NCI-H1930 (cell line): ENCODE measurements at regions not wholly inside any gene's neighbourhood (a gene's known extent, or its start where the extent isn't known, plus 50 kb on each side); places are given as distances from the start of the nearest gene placed in this dataset.

Experiments
- DNase-seq, 2 experiments: peaks; one replicate each; lab custom pipeline; 2025; lab: John Stamatoyannopoulos, UW

GRCh38 chr6:148211777-148212324, 130.8 kb upstream of the SASH1 start:
- DNase-seq: no peak

- no peak for DNase-seq
These were observed 130.3 kb upstream of the SASH1 start for GRCh38 chr6:148212366-148212765.

DNA sequence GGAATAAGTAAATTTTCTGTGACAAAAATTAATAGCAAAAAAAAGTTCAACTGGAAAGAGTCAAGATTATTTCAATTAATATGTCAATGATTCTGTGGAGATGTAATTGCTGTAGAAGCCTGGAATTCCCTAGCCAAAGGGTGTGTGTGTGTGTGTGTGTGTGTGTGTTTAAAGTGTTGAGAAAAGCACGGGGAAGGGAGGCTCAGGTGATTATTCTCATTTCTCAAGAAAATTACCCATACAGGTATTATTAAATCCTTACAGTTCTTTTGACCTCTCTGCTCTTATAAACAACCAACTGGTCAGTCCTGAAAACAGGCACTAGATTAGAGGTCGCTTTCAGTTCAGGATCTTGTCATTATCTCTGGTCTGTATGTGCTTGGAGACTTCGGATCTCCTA, 129.3 kb upstream of the SASH1 start:
- DNase-seq: no peak

DNA sequence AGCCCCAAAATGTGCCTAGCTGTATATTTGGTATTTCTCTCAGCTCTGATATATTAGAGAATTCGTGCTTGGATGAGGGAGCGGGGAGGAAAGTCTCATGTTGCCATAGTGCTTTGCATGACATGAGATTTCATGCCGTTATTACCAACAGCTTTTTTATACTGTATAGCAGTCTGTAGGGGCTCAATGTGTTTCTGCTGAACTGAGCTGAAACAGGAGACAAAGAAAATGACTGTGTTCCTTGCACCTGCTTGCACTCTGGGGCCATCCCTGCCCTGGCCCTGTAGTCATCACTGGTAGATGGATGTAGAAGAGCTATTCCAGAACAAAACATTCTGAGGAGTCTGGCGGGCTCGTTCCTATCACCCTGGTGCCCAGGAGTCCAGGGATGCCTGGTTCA, 128.0 kb upstream of the SASH1 start:
- no peak for DNase-seq

DNA sequence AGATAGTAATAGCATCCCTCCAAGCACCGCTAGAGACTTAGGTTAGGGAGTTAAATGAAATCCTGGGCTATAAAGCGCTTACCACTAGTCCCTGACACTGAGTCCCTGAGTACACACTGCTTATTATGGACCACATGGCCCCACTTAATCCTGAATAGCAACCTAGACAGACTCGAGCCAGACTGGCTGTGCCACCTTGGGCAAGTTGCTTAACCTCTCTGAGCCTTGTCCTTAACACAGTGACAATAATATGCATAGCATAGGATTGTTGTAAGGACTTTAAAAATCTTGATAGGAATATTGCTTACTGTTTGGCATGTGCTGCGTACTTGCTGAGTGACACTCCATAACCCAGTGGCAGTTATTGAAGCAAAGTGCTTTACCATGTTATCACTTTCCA, 125.6 kb upstream of the SASH1 start:
- no peak for DNase-seq

DNA sequence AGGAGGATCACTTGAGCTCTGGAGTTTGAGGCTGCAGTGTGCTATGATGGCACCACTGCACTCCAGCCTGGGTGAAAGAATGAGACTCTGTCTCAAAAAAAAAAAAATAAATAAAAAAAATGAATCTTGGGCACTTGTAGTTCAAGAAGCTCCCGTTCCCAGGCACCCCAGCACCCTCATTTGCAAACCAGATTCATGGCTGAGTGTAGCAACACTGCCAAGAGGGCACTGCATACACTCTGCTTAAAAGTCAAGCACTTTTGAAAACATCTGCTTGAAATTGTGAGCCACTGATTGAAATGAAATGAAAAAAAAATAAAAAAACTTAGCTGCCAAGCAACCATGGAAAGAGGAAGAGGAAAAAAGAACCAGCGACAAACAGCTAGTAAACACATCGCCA, 124.7 kb upstream of the SASH1 start:
- DNase-seq: no peak

DNA sequence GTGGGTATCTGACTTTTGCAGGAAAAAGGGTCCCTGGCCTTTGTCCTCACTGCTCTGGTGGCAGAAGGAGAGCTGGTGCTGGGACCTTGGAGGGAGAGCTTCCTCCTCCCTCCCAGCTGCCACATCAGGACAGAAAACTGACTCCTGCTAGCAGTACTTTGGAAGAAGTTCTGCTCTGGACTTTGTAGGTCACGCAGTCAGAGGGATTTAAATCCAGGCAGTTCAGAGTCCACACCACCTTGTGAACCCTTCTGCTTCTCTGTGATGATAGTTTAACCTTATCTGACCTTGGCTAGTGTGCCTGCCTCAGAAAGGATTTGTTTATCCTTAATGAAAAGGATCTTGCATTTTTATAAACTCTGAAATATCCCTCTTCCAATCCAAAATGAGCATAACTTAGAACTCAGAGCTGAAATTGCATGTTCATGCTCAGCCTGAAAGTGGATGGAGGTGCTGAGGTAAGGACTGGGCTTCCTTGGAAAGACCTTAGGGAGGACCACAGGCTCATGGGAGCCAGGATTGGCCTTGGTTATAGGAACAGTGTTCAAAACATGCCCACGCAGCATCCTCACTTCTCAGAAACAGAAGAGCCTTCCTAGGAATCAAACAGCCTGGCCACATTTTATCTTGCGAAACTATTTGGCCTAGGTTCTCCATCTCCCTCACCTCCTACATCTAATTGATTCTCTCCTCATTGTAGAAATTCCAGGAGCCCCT, 123.9 kb upstream of the SASH1 start:
- DNase-seq: no peak

DNA sequence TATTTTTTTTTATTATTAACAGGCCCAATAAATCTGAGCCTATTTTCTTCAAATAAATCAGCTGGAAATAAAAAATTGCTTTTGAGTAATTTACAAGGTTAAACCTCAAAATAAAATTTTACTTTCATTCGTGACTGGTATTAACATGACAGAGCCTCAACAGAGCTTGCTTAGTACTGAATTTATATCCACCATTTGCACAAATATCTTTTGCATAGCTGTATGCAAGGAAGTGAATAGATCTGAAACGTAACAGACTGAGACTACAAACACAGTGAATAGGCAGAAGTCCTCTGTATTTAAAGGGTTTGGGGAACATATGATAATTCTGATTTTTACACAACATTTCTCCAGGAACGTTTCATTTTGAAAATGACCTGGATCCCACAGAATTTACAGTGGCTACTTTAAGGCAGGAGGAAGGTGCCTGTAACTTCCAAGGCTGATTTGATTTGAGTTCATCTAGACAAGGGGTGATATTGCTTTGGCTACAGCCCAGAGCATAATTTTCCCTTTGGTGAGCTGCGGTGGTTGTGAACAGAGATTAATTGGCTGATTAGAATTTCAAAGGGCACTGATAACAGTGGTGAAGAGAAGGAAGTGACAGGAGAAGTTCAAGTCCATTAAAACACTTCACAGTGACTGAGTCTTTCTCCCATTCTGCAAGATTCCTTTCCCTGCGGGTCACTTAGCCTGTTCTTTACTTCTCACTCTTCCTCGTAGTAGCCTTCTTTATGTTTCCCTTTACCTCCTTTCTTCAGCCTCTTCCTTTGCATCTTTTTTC, 121.2 kb upstream of the SASH1 start:
- no peak for DNase-seq

GRCh38 chr6:148222376-148222775, 120.3 kb upstream of the SASH1 start:
- no peak for DNase-seq

DNA sequence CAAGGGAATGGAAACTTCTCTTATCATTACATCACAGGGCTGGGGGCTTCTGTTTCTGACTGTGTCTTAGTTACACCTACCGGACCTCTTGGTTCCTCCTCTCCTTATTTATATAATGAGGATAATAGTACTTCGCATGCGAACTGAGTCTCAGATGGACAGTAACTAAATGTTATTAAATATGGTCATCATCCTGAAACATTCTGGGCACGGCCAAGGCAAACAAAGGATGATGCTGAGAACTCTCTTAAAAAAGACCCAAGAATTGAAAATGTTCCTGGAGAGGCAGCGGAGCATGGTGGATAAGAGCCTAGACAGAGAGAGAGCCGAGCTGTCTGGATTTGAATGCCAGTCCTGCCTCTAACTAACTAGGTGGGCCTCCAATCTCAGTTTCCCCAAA, 119.8 kb upstream of the SASH1 start:
- no peak for DNase-seq

- DNase-seq: no peak
These were observed 119.2 kb upstream of the SASH1 start for GRCh38 chr6:148223424-148223842.

- no peak for DNase-seq
These were observed 116.8 kb upstream of the SASH1 start for GRCh38 chr6:148225871-148226270.

- no peak for DNase-seq
These were observed 116.4 kb upstream of the SASH1 start for GRCh38 chr6:148226284-148226683.

DNA sequence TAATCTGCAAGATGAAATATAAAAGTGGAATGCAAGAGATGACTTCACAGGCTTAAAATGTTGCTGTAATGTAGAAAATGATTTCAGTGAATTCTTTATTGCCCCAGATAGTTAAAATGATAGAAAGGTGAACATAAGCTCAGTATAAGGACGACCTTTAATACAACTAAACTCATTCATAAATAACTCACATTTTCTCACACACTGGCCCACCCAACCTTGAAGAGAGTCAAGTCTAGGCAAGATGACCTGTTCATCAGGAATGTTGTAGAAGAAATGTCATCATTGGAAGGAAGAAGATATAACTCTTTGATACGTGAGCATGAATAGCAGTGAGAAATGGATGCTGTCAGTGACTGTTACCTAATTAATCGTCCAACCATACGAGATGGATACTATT, 111.1 kb upstream of the SASH1 start:
- DNase-seq: no peak

- no peak for DNase-seq
These were observed 107.2 kb upstream of the SASH1 start for GRCh38 chr6:148235446-148235845.

DNA sequence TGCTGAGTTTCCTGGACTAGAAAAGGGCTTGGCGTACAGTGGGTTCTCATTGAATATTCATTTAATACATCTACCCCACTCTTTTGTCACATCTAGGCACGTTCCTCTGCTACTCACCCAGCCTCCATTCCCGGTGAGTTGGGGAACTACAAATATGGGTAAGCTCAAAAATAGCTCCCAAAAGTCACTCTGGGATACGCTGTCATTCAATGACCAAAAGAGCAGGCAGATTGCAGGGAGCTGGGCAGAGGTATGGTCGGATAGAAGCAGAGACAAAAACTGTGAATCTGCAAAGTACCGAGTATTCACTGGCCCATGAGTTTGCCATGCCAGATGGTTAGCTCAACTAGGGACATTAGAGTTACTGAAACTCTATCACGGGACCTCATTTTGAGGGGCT, 103.9 kb upstream of the SASH1 start:
- no peak for DNase-seq

- DNase-seq: no peak
These were observed 103.4 kb upstream of the SASH1 start for GRCh38 chr6:148239215-148239614.

GRCh38 chr6:148239801-148240460, 102.7 kb upstream of the SASH1 start:
- no peak for DNase-seq

- DNase-seq: no peak
These were observed 102.2 kb upstream of the SASH1 start for GRCh38 chr6:148240461-148240840.

DNA sequence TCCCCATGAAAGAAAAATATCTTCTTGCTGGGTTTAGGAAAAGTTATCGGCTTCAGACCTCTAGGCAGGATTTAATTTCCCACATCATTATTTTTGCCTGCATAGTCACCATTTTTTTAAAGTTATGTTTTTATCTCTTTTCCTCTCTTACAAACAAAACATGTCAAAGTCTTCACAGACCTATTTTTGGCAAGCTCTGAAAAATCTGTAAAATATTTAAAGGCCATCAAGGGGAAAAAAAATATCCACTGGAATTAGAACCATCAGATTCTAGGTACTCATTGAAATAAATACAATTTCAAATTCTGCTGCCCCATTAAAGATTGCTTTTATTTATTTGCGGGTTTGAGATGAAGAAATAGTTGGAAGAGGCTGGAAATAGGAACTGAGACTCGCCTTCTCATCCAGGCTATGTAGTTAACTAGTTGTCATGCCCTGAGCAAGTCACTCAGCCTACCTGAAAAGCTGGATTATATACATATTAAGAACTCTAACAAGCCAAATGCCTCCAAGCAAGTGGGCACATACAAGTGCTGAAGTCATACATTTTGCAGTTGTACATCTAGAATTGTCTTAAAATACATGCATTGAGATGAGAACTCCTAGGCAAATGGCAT, 101.7 kb upstream of the SASH1 start:
- DNase-seq: no peak

GRCh38 chr6:148242180-148242579, 100.5 kb upstream of the SASH1 start:
- no peak for DNase-seq

GRCh38 chr6:148244217-148244935, 98.3 kb upstream of the SASH1 start:
- DNase-seq: no peak
